SK-N-SH (cell line): ENCODE measurements at regions not wholly inside any gene's neighbourhood (a gene's known extent, or its start where the extent isn't known, plus 50 kb on each side); places are given as distances from the start of the nearest gene placed in this dataset.

Experiments used
- CTCF ChIA-PET: fragments of 300-600, 350-600 bp; formaldehyde crosslinking; extraction: SDS; loops from one replicate; lab custom pipeline; 2021; lab: Yijun Ruan, JAX
- POLR2A ChIA-PET: fragments of 350-600 bp; sonication (Branson Sonifier 250); formaldehyde crosslinking; extraction: SDS; loops from one replicate; lab custom pipeline; 2020; ENCODE audit warnings: antibody characterized with exemption, inconsistent platforms; lab: Yijun Ruan, JAX
- DNase-seq: peaks from one replicate; pipeline ENCODE4 v3.0.0; 2012
- H2AFZ ChIP-seq: fragments of 200-600 bp; sonication (generic); 2 replicates; pipeline ENCODE4 v1.8.1; 2016; ENCODE audit warnings: antibody characterized with exemption, mild to moderate bottlenecking, low read depth
- H3F3A ChIP-seq: fragments of 200-600 bp; sonication (generic); replicated peaks from 2 replicates; pipeline ENCODE3; 2016; ENCODE audit warnings: antibody characterized with exemption, mild to moderate bottlenecking; ENCODE audit not compliant: insufficient read depth
- H3K27ac ChIP-seq, 2 experiments: fragments of 200-500 bp in 1 of 2; fragments of 200-600 bp in 1 of 2; sonication (Bioruptor generic) in 1 of 2; sonication (generic), shearing (Covaris generic) in 1 of 2; 2 replicates each; pipeline versions ENCODE4 v1.5.1 to v1.6.1; 2014 to 2016; ENCODE audit warnings: low read depth in 2 of 2, inconsistent platforms in 1 of 2, low read length in 1 of 2, mild to moderate bottlenecking in 1 of 2, mixed read lengths in 1 of 2
- H3K27me3 ChIP-seq: fragments of 200-600 bp; sonication (generic), shearing (Covaris generic); 2 replicates; pipeline ENCODE4 v1.6.1; 2016; ENCODE audit warnings: mixed run types; ENCODE audit not compliant: insufficient read depth
- H3K36me3 ChIP-seq, 2 experiments: fragments of 200-500 bp in 1 of 2; fragments of 200-600 bp in 1 of 2; sonication (Bioruptor generic) in 1 of 2; sonication (generic) in 1 of 2; replicated peaks in 1 of 2; 2 replicates each; pipeline versions ENCODE3 to v1.5.1; 2014 to 2016; ENCODE audit warnings: low read length in 1 of 2, mild to moderate bottlenecking in 1 of 2; ENCODE audit not compliant: insufficient read depth in 2 of 2, control insufficient read depth in 1 of 2
- H3K4me1 ChIP-seq, 2 experiments: fragments of 200-500 bp in 1 of 2; fragments of 200-600 bp in 1 of 2; sonication (Bioruptor generic) in 1 of 2; sonication (generic), shearing (Covaris generic) in 1 of 2; 2 replicates each; pipeline versions ENCODE4 v1.5.1 to v1.6.1; 2014 to 2016; ENCODE audit warnings: low read depth in 1 of 2, low read length in 1 of 2, mixed run types in 1 of 2; ENCODE audit not compliant: insufficient read depth in 2 of 2, control insufficient read depth in 1 of 2
- H3K4me2 ChIP-seq: fragments of 200-600 bp; sonication (generic), shearing (Covaris generic); 2 replicates; pipeline ENCODE4 v1.6.1; 2017; ENCODE audit warnings: mixed run types
- H3K4me3 ChIP-seq, 2 experiments: fragments of 200-500 bp in 1 of 2; fragments of 200-600 bp in 1 of 2; sonication (Bioruptor generic) in 1 of 2; sonication (generic), shearing (Covaris generic) in 1 of 2; 2 replicates each; pipeline versions ENCODE4 v1.5.1 to v1.8.1; 2014 to 2016; ENCODE audit warnings: low read depth in 2 of 2, inconsistent platforms in 1 of 2, low read length in 1 of 2, mild to moderate bottlenecking in 1 of 2, mixed read lengths in 1 of 2, moderate library complexity in 1 of 2
- H3K79me2 ChIP-seq: fragments of 200-600 bp; sonication (generic); 2 replicates; pipeline ENCODE4 v1.8.1; 2017; ENCODE audit warnings: mild to moderate bottlenecking; ENCODE audit not compliant: insufficient read depth
- H3K9ac ChIP-seq: fragments of 200-600 bp; sonication (generic); 2 replicates; pipeline ENCODE4 v1.6.1; 2017; ENCODE audit warnings: mixed run types
- H3K9me2 ChIP-seq: fragments of 200-600 bp; sonication (generic); 2 replicates; pipeline ENCODE4 v1.6.1; 2017; ENCODE audit warnings: mixed run types
- H3K9me3 ChIP-seq: fragments of 200-600 bp; sonication (generic); 2 replicates; pipeline ENCODE4 v1.6.1; 2017; ENCODE audit warnings: mixed run types, mild to moderate bottlenecking, moderate library complexity
- H4K20me1 ChIP-seq: fragments of 200-600 bp; sonication (generic); 2 replicates; pipeline ENCODE4 v1.6.1; 2017; ENCODE audit warnings: mild to moderate bottlenecking, mixed run types; ENCODE audit not compliant: insufficient read depth
- CHD2 ChIP-seq: fragments of 150-350 bp; IDR thresholded peaks from 2 replicates; pipeline ENCODE4 v1.6.1; 2018; ENCODE audit warnings: low read length; ENCODE audit not compliant: partially characterized antibody
- FOSL2 ChIP-seq: IDR thresholded peaks from 2 replicates; pipeline ENCODE4 v1.4.0; 2012; ENCODE audit warnings: low read depth, mild to moderate bottlenecking, moderate library complexity, borderline replicate concordance
- GABPA ChIP-seq: IDR thresholded peaks from 2 replicates; pipeline ENCODE4 v1.4.0; 2012; ENCODE audit warnings: low read depth, mild to moderate bottlenecking
- JUND ChIP-seq: IDR thresholded peaks from 2 replicates; pipeline ENCODE4 v1.4.0; 2012
- NFIC ChIP-seq: IDR thresholded peaks from 2 replicates; pipeline ENCODE4 v1.4.0; 2012; ENCODE audit warnings: borderline replicate concordance
- NRF1 ChIP-seq: IDR thresholded peaks from 2 replicates; pipeline ENCODE4 v1.6.1; 2012; ENCODE audit warnings: low read depth, mild to moderate bottlenecking, low read length
- REST ChIP-seq: IDR thresholded peaks from 2 replicates; pipeline ENCODE4 v1.6.1; 2012; ENCODE audit warnings: mild to moderate bottlenecking, low read depth, low read length, moderate library complexity
- SIN3A ChIP-seq: IDR thresholded peaks from 2 replicates; pipeline ENCODE4 v1.6.1; 2012; ENCODE audit warnings: low read depth, mild to moderate bottlenecking, low read length, moderate library complexity, borderline replicate concordance
- USF2 ChIP-seq: fragments of 150-350 bp; IDR thresholded peaks from 2 replicates; pipeline ENCODE4 v1.6.1; 2017; ENCODE audit warnings: antibody characterized with exemption, low read length, low read depth, borderline replicate concordance
- YY1 ChIP-seq: IDR thresholded peaks from 2 replicates; pipeline ENCODE4 v1.4.0; 2012; ENCODE audit warnings: low read depth, mild to moderate bottlenecking
- WGBS: methylation state at CpG from one replicate; pipeline ENCODE4 v1.1.6; 2017; ENCODE audit warnings: low lambda C conversion rate; 5-methylcytosine and 5-hydroxymethylcytosine counted together

- Histone ChIP-seq H3K4me3 (no peak overlapping the region), H3K79me2 (no peaks in the 10 kb centered on the region), H3K9me2 (no peaks in the 10 kb centered on the region), H3K27me3 (no peaks in the 10 kb centered on the region; the same call in 1 of the 2 replicates), H3K9me3 (no peaks in the 10 kb centered on the region), H3F3A (no peaks in the 10 kb centered on the region), H3K36me3 (no peaks in the 10 kb centered on the region), H3K27ac (no peak overlapping the region), H4K20me1 (no peaks in the 10 kb centered on the region), H3K4me2 (no peak overlapping the region), H2AFZ (no peak overlapping the region), H3K9ac (no peak overlapping the region)
- WGBS: 7% methylated on average over 2 of the region's 3 CpGs
- ChIA-PET POLR2A (no interaction called here), CTCF (interaction anchor here (2.2 kb wide), 1 partner anchor 1565 kb away, joined by 12 read pairs; no protein-coding TSS in a partner anchor)
- DNase-seq: no peak
- TF ChIP-seq JUND: no peak
- no peak for TF ChIP-seq USF2
- no peak for TF ChIP-seq YY1
- TF ChIP-seq FOSL2: no peak
- TF ChIP-seq CHD2: no peak
- no peak for TF ChIP-seq NFIC
- no peak for TF ChIP-seq GABPA
- no peak for TF ChIP-seq REST
- TF ChIP-seq SIN3A: no peak
- TF ChIP-seq, all 33 proteins: peak for 0
- H3K4me1 ChIP-seq: no peaks in the 10 kb centered on the region; a peak in 1 of 4 replicates
Observed at GRCh38 chr6:91079969-91080368, 493.1 kb upstream of the MAP3K7 start.

- H3K9ac ChIP-seq: no peak overlapping the region
- no peaks in the 10 kb centered on the region for H3K9me3 ChIP-seq
- no peaks in the 10 kb centered on the region for H3K9me2 ChIP-seq
- no peak overlapping the region for H3K4me3 ChIP-seq
- no peak overlapping the region for H3K4me2 ChIP-seq
- DNase-seq: no peak
- no peak overlapping the region for H2AFZ ChIP-seq
- H3K27me3 ChIP-seq: no peaks in the 10 kb centered on the region; the same call in 1 of the 2 replicates
- no peaks in the 10 kb centered on the region for H3K79me2 ChIP-seq
- ChIA-PET CTCF (no interaction called here), POLR2A (no interaction called here)
- WGBS: 2% methylated on average over 5 of the region's 5 CpGs
- no peaks in the 10 kb centered on the region for H4K20me1 ChIP-seq
- no peaks in the 10 kb centered on the region for H3K4me1 ChIP-seq
- H3F3A ChIP-seq: no peaks in the 10 kb centered on the region
- no peaks in the 10 kb centered on the region for H3K36me3 ChIP-seq
- no peak for TF ChIP-seq NRF1
- no peak overlapping the region for H3K27ac ChIP-seq
Observed at GRCh38 chr6:91075244-91075976, 488.5 kb upstream of the MAP3K7 start.
